ENCODE measurements at regions not wholly inside any gene's neighbourhood (a gene's known extent, or its start where the extent isn't known, plus 50 kb on each side); places are given as distances from the start of the nearest gene placed in this dataset.
"Not testable (repeated sequence)": the region's sequence is repeated elsewhere in the genome, so short reads cannot be mapped to it uniquely, and the experiment has no call there.

DNA sequence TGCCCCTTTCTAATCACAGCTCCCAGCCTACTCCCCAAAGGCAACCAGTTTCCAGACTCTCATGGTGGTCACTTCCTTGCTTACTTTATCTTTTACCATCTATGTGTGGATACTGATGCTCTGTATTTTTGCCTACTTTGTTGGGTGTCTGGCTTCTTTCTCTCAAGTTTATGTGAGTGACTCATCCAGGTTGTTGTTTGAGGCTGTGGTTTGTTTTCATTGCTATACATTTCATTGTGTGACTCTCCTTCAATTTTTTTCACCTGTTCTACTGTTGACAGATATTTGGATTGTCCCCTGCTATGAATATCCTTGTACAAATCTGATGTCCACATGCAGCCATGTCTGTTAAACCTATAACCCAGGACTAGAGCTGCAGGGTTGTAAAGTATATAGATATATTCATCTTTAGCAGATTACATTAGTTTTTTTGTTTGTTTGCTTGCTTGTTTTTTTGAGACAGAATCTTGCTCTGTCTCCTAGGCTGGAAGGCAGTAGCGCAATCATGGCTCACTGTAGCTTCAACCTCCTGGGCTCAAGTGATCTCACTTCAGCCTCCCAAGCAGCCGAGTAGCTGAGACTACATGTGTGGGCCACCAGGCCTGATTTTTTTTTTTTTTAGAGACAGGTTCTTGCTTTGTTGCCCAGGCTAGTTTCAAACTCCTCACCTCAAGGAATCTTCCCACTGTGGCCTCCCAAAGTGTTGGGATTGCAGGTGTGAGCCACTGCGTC lies 72.9 kb upstream of the EEF1E1 start:
- no peak for DNase-seq

DNA sequence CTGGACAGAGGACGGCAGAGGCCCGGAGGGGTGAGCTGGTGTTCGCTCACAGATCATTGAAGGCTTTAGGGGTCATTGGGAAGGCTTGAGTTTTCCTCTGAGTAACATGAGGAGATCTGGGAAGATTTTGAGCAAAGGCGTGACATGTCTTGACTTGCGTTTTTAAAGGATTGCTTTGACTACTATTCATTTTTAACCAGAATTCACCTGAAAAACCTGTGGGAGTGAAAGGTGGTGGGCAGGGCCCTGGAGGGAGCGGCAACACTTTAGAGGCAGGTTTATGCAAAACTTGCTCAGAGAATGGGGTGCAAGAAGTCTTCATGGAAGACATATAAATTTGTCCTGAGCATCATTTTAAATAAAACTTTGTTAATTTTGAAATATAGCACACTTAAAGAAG lies 72.2 kb upstream of the EEF1E1 start:
- no peak for DNase-seq

DNA sequence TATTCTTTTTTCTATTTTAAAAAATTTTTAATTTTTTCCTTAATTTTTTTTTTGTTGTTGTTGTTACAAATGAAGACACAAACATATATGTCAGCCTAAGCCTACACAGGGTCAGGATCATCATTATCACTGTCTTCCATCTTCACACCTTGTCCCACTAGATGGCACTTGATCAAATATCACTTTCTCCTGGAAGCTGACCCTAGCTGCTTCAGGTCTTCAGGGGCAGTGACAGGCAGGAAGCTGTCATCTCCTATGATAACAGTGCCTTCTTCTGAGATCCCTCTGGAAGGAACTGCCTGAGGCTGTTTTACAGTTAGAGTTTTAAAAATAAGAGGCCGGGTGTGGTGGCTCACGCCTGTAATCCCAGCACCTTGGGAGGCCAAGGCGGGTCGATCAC lies 70.2 kb upstream of the EEF1E1 start:
- DNase-seq, result no peak

DNA sequence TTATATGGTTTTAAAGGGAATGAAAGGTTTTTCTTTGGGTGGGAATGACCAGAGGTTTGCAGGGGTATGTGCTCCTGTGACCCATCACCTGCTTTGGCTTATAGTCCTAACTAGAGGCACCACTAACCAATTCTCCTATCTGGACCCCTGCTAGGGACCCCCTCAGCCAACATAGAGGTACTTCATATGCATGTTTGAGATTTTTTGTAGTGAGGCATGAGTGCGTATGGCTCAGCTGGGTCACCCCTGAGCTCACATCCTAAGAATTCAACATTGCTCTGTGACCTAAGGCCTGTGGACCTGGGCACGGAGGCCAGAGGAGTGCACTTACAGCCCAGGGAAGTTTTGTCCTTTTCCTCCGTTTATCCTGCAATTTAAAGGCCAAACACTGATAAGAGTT lies 68.4 kb upstream of the EEF1E1 start:
- DNase-seq, result no peak

- no peak for DNase-seq
Measured at GRCh38 chr6:8170245-8170644, 67.9 kb upstream of the EEF1E1 start.

GRCh38 chr6:8166156-8166555 lies 63.8 kb upstream of the EEF1E1 start:
- DNase-seq, result no peak

DNA sequence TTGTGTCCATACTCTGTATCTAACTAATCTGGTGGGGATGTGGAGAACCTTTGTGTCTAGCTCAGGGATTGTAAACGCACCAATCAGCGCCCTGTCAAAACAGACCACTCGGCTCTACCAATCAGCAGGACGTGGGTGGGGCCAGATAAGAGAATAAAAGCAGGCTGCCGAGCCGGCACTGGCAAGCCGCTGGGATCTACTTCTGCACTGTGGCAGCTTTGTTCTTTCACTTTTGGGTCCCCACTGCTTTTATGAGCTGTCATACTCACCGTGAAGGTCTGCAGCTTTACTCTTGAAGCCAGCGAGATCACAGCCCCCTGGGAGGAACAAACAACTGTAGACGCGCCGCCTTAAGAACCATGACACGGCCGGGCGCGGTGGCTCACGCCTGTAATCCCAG lies 62.7 kb upstream of the EEF1E1 start:
- DNase-seq, result not testable (repeated sequence)

GRCh38 chr6:8164281-8164680 lies 61.9 kb upstream of the EEF1E1 start:
- DNase-seq, result not testable (repeated sequence)

DNA sequence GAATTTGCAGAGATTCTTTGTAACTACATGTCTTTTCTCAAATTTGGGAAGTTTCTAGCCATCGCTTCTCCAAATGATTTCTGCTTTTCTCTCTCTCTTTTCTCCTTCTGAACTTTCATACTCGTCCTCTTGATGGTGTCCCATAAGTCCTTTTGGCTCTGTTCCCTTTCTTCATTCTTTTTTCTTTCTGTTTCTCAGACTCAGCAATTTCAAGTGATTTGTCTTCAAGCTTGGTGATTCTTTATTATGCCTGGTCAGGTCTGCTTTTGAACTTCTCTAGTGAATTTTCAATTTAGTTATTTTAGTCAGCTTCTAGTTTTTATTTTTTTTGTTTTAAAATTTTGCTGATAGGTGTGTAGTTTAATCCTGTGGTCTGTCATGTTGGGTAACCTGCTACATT lies 57.6 kb upstream of the EEF1E1 start:
- DNase-seq, result no peak

- no peak for DNase-seq
Measured at GRCh38 chr6:8157839-8158238, 55.5 kb upstream of the EEF1E1 start.

- no peak for DNase-seq
Measured at GRCh38 chr6:8155259-8156012, 53.1 kb upstream of the EEF1E1 start.

Measured in suppressor macrophage (primary cell).